LNCaP clone FGC (cell line): ENCODE measurements at regions not wholly inside any gene's neighbourhood (a gene's known extent, or its start where the extent isn't known, plus 50 kb on each side); places are given as distances from the start of the nearest gene placed in this dataset.

Source experiments
- DNase-seq: peaks from one replicate; pipeline ENCODE4 v3.0.0-alpha.2; 2011; ENCODE audit warnings: low read depth
- H3K4me3 ChIP-seq: 2 replicates; pipeline ENCODE4 v1.5.1; 2011; ENCODE audit warnings: mild to moderate bottlenecking, low read depth, low read length, control low read depth
- CTCF ChIP-seq: IDR thresholded peaks from 2 replicates; pipeline ENCODE4 v1.5.1; 2012; ENCODE audit warnings: mild to moderate bottlenecking; ENCODE audit not compliant: control insufficient read depth, insufficient read depth; ENCODE audit errors: extremely low read depth

DNA sequence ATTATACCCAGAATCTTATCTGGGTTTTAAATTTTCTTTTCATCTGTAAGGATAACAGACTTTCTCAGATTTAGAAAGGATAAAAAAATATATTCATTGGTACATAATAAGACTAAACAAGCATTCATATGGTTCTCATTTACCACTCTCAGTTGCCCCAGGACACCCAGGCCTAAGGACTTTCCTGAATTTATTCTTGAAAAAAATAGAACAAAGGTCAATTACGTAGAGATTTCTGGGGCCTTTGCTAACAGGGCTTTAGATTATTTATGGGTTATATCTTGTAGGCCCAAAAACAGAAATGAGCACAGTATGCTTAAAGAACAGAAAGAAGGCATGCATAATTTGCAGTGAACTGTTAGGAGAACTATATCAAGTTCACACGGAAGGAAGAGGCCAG, 269.0 kb upstream of the COL3A1 start:
- no peak for TF ChIP-seq CTCF
- H3K4me3 ChIP-seq = no peak overlapping the region
- no peak for DNase-seq

GRCh38 chr2:188713961-188714360, 260.2 kb upstream of the COL3A1 start:
- TF ChIP-seq CTCF = no peak
- DNase-seq = no peak
- H3K4me3 ChIP-seq = no peak overlapping the region

GRCh38 chr2:188720811-188721605, 253.2 kb upstream of the COL3A1 start:
- TF ChIP-seq CTCF = no peak
- H3K4me3 ChIP-seq = no peak overlapping the region
- no peak for DNase-seq

- DNase-seq = no peak
- TF ChIP-seq CTCF = no peak
- no peak overlapping the region for H3K4me3 ChIP-seq
Measured at GRCh38 chr2:188721784-188722183, 252.4 kb upstream of the COL3A1 start.

- H3K4me3 ChIP-seq = no peak overlapping the region
- no peak for DNase-seq
- TF ChIP-seq CTCF = no peak
Measured at GRCh38 chr2:188725746-188726360, 248.3 kb upstream of the COL3A1 start.

DNA sequence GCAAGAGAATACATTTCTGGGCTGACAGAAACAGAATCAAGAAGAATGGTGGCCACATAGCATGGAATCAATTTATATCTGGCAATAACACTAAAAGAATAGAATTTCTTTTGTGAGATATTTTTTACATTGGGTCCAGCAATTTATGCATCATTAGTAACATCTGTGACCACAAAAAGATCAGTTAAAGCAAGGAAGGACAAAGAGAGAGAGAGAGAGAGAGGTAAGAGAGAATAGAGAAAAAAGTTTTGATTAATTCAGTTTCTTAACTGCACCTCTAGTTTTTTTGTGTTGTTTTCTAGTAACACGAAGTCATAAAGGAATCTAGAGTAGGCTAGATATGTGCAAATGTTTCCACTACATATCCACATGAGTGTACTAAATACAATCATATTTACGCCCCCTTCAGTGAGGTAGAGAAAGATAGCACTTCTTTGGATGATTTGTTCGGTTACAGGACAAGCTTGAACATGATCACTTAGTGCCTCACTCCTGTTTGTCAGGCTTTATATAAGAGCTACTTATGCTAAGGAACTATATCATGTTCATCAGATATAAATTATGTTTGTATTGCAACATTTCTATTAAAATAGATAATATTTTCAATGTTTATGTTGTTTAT, 247.4 kb upstream of the COL3A1 start:
- no peak overlapping the region for H3K4me3 ChIP-seq
- no peak for DNase-seq
- no peak for TF ChIP-seq CTCF
